Adrenal gland (tissue), 5 donors: ENCODE measurements at regions not wholly inside any gene's neighbourhood (a gene's known extent, or its start where the extent isn't known, plus 50 kb on each side); places are given as distances from the start of the nearest gene placed in this dataset.

Source experiments
- POLR2A ChIP-seq, 2 donors: fragments of 450-650 bp; IDR thresholded peaks; one replicate each; pipeline ENCODE4 v1.6.1; 2017; ENCODE audit warnings: antibody characterized with exemption in 2 of 2, mild to moderate bottlenecking in 2 of 2, moderate library complexity in 1 of 2
- TF ChIP-seq, protein P1 (sequence below), 6 experiments: fragments of 450-650 bp in 4 of 6; fragments of 200-600 bp in 2 of 6; sonication (generic) in 1 of 6; IDR thresholded peaks; 1 replicate in 5 of 6; 2 replicates in 1 of 6; pipeline versions ENCODE4 v1.5.1 to v1.8.0; 2016 to 2021; ENCODE audit warnings: antibody characterized with exemption in 6 of 6, mild to moderate bottlenecking in 2 of 6, moderate library complexity in 1 of 6
- donor health status: DM: no; HTN: no; CAD: no.

DNA sequence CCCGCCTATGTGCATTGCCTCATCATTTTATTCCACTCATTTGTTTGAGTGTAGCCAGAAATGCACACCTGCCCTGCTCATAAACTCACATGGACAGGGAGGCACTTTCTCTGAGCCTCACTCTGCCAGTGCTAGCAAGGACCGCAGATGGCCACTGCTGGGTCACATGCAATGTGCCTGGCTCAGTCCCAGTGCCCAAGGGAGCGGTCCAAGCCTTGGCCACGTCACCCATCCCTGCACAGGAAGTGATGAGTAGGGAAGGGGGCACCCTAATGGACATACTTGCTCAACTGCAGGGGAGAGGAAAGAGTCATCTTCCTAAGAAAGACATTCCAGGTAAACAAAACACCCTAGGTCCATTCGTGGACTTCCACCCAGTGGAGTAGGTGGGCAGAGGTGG, 630.9 kb downstream of the IRX1 start:
- TF ChIP-seq, protein P1, sequence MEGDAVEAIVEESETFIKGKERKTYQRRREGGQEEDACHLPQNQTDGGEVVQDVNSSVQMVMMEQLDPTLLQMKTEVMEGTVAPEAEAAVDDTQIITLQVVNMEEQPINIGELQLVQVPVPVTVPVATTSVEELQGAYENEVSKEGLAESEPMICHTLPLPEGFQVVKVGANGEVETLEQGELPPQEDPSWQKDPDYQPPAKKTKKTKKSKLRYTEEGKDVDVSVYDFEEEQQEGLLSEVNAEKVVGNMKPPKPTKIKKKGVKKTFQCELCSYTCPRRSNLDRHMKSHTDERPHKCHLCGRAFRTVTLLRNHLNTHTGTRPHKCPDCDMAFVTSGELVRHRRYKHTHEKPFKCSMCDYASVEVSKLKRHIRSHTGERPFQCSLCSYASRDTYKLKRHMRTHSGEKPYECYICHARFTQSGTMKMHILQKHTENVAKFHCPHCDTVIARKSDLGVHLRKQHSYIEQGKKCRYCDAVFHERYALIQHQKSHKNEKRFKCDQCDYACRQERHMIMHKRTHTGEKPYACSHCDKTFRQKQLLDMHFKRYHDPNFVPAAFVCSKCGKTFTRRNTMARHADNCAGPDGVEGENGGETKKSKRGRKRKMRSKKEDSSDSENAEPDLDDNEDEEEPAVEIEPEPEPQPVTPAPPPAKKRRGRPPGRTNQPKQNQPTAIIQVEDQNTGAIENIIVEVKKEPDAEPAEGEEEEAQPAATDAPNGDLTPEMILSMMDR (IDR thresholded peaks at IDR 0.05) = no peak
- TF ChIP-seq POLR2A (IDR thresholded peaks at IDR 0.05) = no peak
